Right lobe of liver (tissue), 4 donors: ENCODE measurements at regions not wholly inside any gene's neighbourhood (a gene's known extent, or its start where the extent isn't known, plus 50 kb on each side); places are given as distances from the start of the nearest gene placed in this dataset.

Experiments used
- POLR2A ChIP-seq: fragments of 450-650 bp; IDR thresholded peaks from one replicate; pipeline ENCODE4 v1.6.1; 2017; ENCODE audit warnings: antibody characterized with exemption, mild to moderate bottlenecking
- TF ChIP-seq, protein P1 (sequence below), 4 donors: fragments of 200-600 bp in 3 of 4; fragments of 450-650 bp in 1 of 4; IDR thresholded peaks; one replicate each; pipeline versions ENCODE4 v1.5.1 to v1.8.0; 2016 to 2022; ENCODE audit warnings: antibody characterized with exemption in 4 of 4, mild to moderate bottlenecking in 2 of 4
- donor health status: DM: no; HTN: no; CAD: no.
- donor health status: DM: no; HTN: no; CAD: no.
- donor health status: DM: no; HTN: yes; CAD: no.

DNA sequence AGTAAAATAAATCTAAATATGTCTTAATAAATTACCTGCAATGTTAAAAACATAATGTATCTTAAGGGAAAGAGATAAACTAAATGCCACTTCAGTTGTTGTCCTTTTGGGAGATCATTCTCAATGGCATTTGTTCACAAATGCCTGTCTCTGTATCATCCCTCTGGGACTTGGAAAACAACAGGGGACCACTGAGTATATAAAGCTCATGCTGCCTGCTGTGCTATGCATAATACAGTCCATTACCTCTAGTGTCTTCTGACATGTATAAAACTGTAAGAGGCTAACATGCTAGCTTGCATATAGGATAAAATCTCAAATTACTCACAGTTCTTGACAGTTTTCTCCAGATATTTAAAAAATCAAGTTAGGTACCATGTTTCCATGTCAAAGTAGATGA lies 503.9 kb downstream of the PDHA2 start:
- TF ChIP-seq, protein P1, sequence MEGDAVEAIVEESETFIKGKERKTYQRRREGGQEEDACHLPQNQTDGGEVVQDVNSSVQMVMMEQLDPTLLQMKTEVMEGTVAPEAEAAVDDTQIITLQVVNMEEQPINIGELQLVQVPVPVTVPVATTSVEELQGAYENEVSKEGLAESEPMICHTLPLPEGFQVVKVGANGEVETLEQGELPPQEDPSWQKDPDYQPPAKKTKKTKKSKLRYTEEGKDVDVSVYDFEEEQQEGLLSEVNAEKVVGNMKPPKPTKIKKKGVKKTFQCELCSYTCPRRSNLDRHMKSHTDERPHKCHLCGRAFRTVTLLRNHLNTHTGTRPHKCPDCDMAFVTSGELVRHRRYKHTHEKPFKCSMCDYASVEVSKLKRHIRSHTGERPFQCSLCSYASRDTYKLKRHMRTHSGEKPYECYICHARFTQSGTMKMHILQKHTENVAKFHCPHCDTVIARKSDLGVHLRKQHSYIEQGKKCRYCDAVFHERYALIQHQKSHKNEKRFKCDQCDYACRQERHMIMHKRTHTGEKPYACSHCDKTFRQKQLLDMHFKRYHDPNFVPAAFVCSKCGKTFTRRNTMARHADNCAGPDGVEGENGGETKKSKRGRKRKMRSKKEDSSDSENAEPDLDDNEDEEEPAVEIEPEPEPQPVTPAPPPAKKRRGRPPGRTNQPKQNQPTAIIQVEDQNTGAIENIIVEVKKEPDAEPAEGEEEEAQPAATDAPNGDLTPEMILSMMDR (IDR thresholded peaks at IDR 0.05): no peak
- no peak for TF ChIP-seq POLR2A
